ENCODE measurements at regions not wholly inside any gene's neighbourhood (a gene's known extent, or its start where the extent isn't known, plus 50 kb on each side); places are given as distances from the start of the nearest gene placed in this dataset.
A peak's percentile ranks its signal among the peaks of the same experiment; 100 is the strongest.

- no peak for TF ChIP-seq CTCF (IDR thresholded peaks at IDR 0.05; ENCODE audit: low read depth, low read length)
- H3K4me3 ChIP-seq (replicated peaks in 1 of 2; ENCODE audit: low read depth in 2 of 2, low read length in 2 of 2) = no peak overlapping the region
- DNase-seq (ENCODE audit: low read depth in 2 of 2) = no peak
These were observed 102.9 kb upstream of the TSHZ2 start for GRCh38 chr20:52869276-52869675.

GRCh38 chr20:52867305-52867704 is 104.9 kb upstream of the TSHZ2 start:
- no peak for TF ChIP-seq CTCF (IDR thresholded peaks at IDR 0.05; ENCODE audit: low read depth, low read length)
- H3K4me3 ChIP-seq (replicated peaks in 1 of 2; ENCODE audit: low read depth in 2 of 2, low read length in 2 of 2) = no peak overlapping the region
- DNase-seq (ENCODE audit: low read depth in 2 of 2) = no peak

- no peak for TF ChIP-seq CTCF (IDR thresholded peaks at IDR 0.05; ENCODE audit: low read depth, low read length)
- H3K4me3 ChIP-seq (replicated peaks in 1 of 2; ENCODE audit: low read depth in 2 of 2, low read length in 2 of 2) = no peak overlapping the region
- DNase-seq (ENCODE audit: low read depth in 2 of 2) = no peak
These were observed 107.1 kb upstream of the TSHZ2 start for GRCh38 chr20:52864916-52865605.

- peak; percentile 22 to 64 for DNase-seq (ENCODE audit: low read depth in 2 of 2)
- H3K4me3 ChIP-seq (replicated peaks in 1 of 2; ENCODE audit: low read depth in 2 of 2, low read length in 2 of 2) = no peak overlapping the region
- no peak for TF ChIP-seq CTCF (IDR thresholded peaks at IDR 0.05; ENCODE audit: low read depth, low read length)
These were observed 112.8 kb upstream of the TSHZ2 start for GRCh38 chr20:52859156-52859876.

- TF ChIP-seq CTCF (IDR thresholded peaks at IDR 0.05; ENCODE audit: low read depth, low read length) = no peak
- no peak overlapping the region for H3K4me3 ChIP-seq (replicated peaks in 1 of 2; ENCODE audit: low read depth in 2 of 2, low read length in 2 of 2)
- no peak for DNase-seq (ENCODE audit: low read depth in 2 of 2)
These were observed 119.4 kb upstream of the TSHZ2 start for GRCh38 chr20:52852714-52853113.

GRCh38 chr20:52847731-52848359 is 124.3 kb upstream of the TSHZ2 start:
- DNase-seq (ENCODE audit: low read depth in 2 of 2) = peak in 1 of 2 donors; percentile 3
- H3K4me3 ChIP-seq (replicated peaks in 1 of 2; ENCODE audit: low read depth in 2 of 2, low read length in 2 of 2) = no peak overlapping the region

More at GRCh38 chr20:52847731-52848359, 124.3 kb upstream of the TSHZ2 start:
- TF ChIP-seq CTCF (IDR thresholded peaks at IDR 0.05; ENCODE audit: low read depth, low read length) = no peak
